Activated T-helper 1 cell treated with anti-CD3 and anti-CD28 coated beads, Interleukin-2, amount 50 U/mL, for 16 hours (primary cell): ENCODE measurements at regions not wholly inside any gene's neighbourhood (a gene's known extent, or its start where the extent isn't known, plus 50 kb on each side); places are given as distances from the start of the nearest gene placed in this dataset.
"Not testable (repeated sequence)": the region's sequence is repeated elsewhere in the genome, so short reads cannot be mapped to it uniquely, and the experiment has no call there.

Experiments used
- DNase-seq, 2 donors: peaks; one replicate each; pipeline ENCODE4 v3.0.0-alpha.2; 2020; ENCODE audit warnings: low read depth in 1 of 2, low spot score in 1 of 2

DNA sequence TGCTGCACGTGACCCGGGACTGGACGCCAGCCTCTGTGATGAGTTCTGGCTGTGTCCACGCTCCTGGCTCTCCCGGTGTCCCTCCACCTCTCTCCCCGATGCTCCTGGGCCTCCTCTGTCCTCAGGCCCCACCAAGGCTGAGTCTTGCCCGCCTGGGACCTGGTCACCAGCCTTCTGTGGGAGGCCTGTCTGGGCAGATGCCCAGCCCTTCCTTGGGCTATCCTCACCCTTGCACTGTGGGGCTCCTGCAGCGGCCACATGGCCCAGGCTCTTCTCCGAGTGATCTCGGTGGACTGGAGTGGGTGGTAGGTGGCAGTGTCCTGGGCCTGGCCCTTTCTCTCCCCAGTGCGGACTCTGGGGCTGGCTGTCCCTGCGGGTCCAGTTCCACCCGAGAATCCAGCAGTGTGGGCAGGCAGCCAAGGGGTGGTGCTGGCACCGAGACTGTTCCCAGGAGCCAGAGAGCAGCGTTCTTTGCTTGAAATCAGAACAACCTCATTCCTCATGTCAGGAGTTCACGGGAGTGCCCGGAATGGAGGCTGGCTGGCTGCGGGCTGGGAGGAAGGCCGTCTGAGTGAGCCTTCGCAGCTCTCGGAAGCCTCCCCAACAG, 94.6 kb downstream of the TMEM121 start:
- not testable (repeated sequence) for DNase-seq

GRCh38 chr14:105621479-105622328, 95.3 kb downstream of the TMEM121 start:
- not testable (repeated sequence) for DNase-seq

GRCh38 chr14:105622329-105622955, 96.1 kb downstream of the TMEM121 start:
- no peak for DNase-seq

DNA sequence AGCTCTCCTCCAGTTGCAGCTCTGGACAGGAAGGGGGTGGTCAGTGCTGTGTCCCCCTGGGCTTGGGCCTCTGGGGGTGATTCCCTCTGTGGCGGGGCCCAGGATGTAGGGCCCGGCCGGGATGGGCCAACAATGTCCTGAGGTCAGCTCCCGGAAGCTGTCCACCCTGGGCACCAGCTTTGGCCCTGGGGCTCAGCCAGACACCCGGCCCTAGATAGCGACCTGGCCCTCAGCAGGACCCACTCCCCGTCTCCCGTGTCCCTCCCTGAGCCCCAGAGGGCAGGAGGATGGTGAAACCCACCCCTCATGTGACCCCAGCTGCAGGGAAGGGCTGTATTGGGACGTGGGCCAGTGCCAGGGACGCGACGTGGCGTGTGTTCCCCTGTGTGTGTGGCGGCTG, 96.8 kb downstream of the TMEM121 start:
- not testable (repeated sequence) for DNase-seq

DNA sequence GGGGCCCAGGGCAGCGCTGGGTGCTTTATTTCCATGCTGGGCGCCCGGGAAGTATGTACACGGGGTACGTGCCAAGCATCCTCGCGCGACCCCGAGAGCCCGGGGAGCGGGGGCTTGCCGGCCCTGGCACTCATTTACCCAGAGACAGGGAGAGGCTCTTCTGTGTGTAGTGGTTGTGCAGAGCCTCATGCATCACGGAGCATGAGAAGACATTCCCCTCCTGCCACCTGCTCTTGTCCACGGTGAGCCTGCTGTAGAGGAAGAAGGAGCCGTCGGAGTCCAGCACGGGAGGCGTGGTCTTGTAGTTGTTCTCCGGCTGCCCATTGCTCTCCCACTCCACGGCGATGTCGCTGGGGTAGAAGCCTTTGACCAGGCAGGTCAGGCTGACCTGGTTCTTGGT, 98.0 kb downstream of the TMEM121 start:
- not testable (repeated sequence) for DNase-seq

GRCh38 chr14:105624749-105625434, 98.5 kb downstream of the TMEM121 start:
- DNase-seq, result not testable (repeated sequence)

DNA sequence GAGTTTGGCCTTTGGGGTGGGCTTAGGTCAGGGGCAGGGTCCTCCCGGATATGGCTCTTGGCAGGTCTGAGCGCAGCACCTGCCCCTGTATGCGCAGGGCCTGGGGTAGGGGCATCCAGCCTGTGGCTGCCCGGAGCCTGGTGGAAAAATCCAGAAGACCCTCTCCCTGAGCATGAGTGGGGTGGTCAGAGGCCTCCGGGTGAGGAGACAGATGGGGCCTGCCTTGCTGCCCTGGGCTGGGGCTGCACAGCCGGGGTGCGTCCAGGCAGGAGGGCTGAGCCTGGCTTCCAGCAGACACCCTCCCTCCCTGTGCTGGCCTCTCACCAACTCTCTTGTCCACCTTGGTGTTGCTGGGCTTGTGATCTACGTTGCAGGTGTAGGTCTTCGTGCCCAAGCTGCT, 99.1 kb downstream of the TMEM121 start:
- DNase-seq, result not testable (repeated sequence)

DNA sequence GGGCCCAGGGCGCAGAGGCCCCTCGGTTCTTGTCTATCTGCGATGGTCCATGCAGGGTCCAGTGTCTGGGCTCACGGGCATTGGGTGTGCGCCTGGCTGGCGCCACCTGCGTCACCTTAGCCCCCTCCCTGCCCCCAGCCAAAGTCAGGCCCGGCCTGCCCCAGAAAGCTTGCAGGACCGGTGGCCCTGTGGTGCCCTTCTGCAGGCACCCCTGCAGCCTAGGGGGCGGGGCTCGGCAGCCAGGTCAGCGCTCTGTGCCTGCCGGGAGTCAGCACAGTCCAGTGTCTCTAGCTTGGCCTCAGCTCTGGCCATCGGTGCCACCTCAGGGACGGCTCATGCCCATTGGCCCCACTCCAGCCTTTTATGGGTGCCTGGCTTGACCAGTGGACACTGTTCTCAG, 99.7 kb downstream of the TMEM121 start:
- DNase-seq, result not testable (repeated sequence)

- not testable (repeated sequence) for DNase-seq
Observed at GRCh38 chr14:105626651-105627050, 100.3 kb downstream of the TMEM121 start.

GRCh38 chr14:105627287-105627686, 100.9 kb downstream of the TMEM121 start:
- DNase-seq, result not testable (repeated sequence)

DNA sequence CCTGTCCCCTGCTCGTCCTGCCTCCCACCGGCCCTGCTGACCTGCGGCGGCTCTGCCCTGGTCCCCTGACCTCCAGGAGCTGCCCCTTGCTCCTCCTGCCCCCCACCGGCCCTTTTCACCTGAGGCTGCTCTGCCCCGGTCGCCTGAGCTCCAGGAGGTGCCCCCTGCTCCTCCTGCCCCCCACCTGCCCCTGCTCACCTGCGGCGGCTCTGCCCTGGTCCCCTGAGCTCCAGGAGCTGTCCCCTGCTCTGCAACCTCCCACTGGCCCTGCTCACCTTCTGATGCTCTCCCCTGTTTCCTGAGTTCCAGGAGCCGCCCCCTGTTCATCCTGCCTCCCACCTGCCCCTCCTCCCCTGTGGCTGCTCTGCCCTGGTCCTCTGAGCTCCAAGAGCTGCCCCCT, 101.3 kb downstream of the TMEM121 start:
- DNase-seq, result no peak

- DNase-seq, result not testable (repeated sequence)
Observed at GRCh38 chr14:105628126-105628525, 101.7 kb downstream of the TMEM121 start.

DNA sequence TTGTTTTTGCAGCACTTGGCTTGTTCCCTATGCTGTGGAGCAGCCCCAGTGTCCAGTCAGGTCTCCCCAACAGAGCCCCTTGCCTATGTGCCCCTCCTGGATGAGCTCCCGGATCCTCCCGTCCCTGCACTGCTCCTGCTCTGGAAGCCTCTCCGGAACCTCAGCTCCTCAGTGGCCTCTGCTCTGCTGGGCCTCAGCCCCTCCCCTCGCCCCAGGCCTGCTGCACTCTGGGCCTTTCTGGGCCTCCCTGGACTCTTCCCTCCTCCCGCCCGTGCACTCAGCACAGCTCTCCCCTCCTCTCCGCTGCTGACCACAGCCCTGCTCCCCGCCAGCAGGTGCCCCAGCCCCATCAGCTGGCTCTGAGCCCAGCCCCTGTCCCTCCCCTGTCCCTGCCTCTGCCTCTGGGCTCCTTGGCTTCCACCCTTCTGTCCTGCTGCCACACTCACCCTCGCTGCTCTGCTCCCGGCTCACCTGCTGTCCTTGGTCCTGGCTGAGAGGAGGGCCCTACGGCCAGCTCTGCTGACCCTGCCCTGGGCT, 102.2 kb downstream of the TMEM121 start:
- DNase-seq, result not testable (repeated sequence)

DNA sequence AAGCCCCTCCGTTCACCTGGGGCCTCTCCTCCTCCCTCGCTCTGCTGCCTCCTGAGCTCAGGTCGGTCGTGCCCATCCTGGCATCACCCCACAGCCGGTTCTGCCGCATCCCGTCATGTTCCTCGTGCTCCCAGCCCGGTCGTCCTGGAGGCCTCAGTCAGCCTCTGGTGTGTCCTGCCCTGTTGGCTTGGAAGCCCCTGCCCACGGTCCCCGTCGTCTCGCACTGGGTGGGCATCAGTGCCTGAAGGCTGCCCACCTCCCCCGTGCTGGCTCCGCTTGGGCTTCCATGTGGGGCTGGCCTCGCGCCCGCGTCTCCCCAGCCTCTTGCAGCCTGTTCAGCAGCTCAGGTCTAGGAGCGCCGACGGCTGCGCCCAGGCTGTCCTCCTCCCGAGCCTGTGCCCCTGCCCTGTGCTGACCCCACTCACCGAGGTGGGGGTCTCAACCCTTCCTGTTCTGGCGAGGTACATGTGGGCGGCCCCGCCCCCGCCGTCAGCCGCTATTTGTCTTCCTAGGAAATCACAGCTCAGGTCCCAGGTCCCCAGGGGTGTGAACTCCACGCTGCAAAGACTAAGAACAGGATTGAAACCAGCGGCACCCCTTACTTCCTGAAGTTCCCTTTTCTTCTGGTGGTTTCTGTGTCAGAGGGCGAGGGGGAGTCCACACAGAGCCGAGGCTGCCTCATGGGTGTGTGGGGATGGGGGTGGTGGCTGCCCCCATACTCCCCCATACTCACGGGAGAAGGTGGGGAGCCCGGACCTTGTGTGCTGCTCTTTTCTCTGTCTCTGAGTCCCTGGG, 102.9 kb downstream of the TMEM121 start:
- not testable (repeated sequence) for DNase-seq

DNA sequence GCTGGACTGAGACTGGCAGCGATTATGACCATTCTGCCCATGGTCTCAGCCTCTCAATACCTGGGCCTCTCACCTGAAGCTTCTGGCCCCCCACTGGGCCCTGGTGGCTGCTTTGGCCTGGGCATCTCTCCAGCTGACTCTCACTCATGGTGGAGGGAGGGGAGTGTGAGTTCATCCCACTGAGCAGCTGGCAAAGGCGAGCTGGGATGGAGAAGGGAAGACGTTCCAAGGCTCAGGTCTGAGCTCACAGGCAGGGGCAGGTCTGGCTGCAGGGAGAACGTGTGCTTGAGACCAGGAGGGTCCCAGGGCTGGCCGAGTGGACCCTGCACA, 103.5 kb downstream of the TMEM121 start:
- no peak for DNase-seq

GRCh38 chr14:105630293-105630934, 104.0 kb downstream of the TMEM121 start:
- DNase-seq, result not testable (repeated sequence)

- DNase-seq, result not testable (repeated sequence)
Observed at GRCh38 chr14:105630935-105631779, 104.8 kb downstream of the TMEM121 start.

- no peak for DNase-seq
Observed at GRCh38 chr14:105632010-105632409, 105.6 kb downstream of the TMEM121 start.

GRCh38 chr14:105633596-105633995, 107.2 kb downstream of the TMEM121 start:
- not testable (repeated sequence) for DNase-seq
